T47D (cell line): ENCODE measurements at regions not wholly inside any gene's neighbourhood (a gene's known extent, or its start where the extent isn't known, plus 50 kb on each side); places are given as distances from the start of the nearest gene placed in this dataset.

Source experiments
- DNase-seq, 2 experiments: peaks; one replicate each; pipeline versions ENCODE4 v3.0.0 to v3.0.0-alpha.2; 2011 to 2012; ENCODE audit warnings: low read depth in 1 of 2, low spot score in 1 of 2
- JUND ChIP-seq: IDR thresholded peaks from 2 replicates; pipeline ENCODE4 v1.6.1; 2012; ENCODE audit warnings: low read depth
- in situ Hi-C: cut with HindIII; loops from 2 replicates; pipeline ENCODE4 v1.10.0; 2016; ENCODE audit warnings: low sequenced_read_pairs, low pct_unique_long_range_greater_than_20kb

GRCh38 chrX:100512471-100512870 lies 72.3 kb upstream of the TNMD start:
- in situ Hi-C loops = no loop called here
- TF ChIP-seq JUND = no peak
- peak; percentile 7 to 27 for DNase-seq

GRCh38 chrX:100494646-100495370 lies 84.7 kb upstream of the PCDH19 start:
- TF ChIP-seq JUND = no peak
- in situ Hi-C loops = no loop called here
- DNase-seq = no peak

- DNase-seq = no peak
- no peak for TF ChIP-seq JUND
- in situ Hi-C loops = no loop called here
Measured at GRCh38 chrX:100491174-100491573, 81.1 kb upstream of the PCDH19 start.

- no peak for DNase-seq
- in situ Hi-C loops = no loop called here
- TF ChIP-seq JUND = no peak
Measured at GRCh38 chrX:100487795-100488194, 77.7 kb upstream of the PCDH19 start.

- in situ Hi-C loops = no loop called here
- DNase-seq = no peak
- no peak for TF ChIP-seq JUND
Measured at GRCh38 chrX:100484971-100485370, 74.9 kb upstream of the PCDH19 start.

- in situ Hi-C loops = no loop called here
- DNase-seq = no peak
- TF ChIP-seq JUND = no peak
Measured at GRCh38 chrX:100479329-100479728, 69.3 kb upstream of the PCDH19 start.

- TF ChIP-seq JUND = no peak
- no peak for DNase-seq
- in situ Hi-C loops = no loop called here
Measured at GRCh38 chrX:100478714-100479306, 68.7 kb upstream of the PCDH19 start.

GRCh38 chrX:100477958-100478357 lies 67.9 kb upstream of the PCDH19 start:
- no peak for DNase-seq
- TF ChIP-seq JUND = no peak
- in situ Hi-C loops = no loop called here

GRCh38 chrX:100477467-100477866 lies 67.4 kb upstream of the PCDH19 start:
- in situ Hi-C loops = no loop called here
- TF ChIP-seq JUND = no peak
- no peak for DNase-seq
